GM23338 (cell line): ENCODE measurements at regions not wholly inside any gene's neighbourhood (a gene's known extent, or its start where the extent isn't known, plus 50 kb on each side); places are given as distances from the start of the nearest gene placed in this dataset.

Experiments
- ATAC-seq: fragments of 200-7000 bp; cut with Tn5 transposase; 3 replicates; pipeline ENCODE4 v1.9.1; 2020
- DNase-seq: peaks from one replicate; pipeline ENCODE4 v3.0.0-alpha.2; 2015; ENCODE audit warnings: low spot score
- H2AFZ ChIP-seq: fragments of 200-600 bp; sonication (generic); 2 replicates; pipeline ENCODE4 v1.8.0; 2016; ENCODE audit warnings: antibody characterized with exemption, mild to moderate bottlenecking, moderate library complexity
- H3F3A ChIP-seq: fragments of 200-600 bp; sonication (generic); replicated peaks from 2 replicates; pipeline ENCODE4 v1.8.0; 2017; ENCODE audit warnings: antibody characterized with exemption, mixed run types, low read depth
- H3K27ac ChIP-seq: fragments of 200-600 bp; sonication (generic); 2 replicates; pipeline ENCODE4 v1.6.1; 2016; ENCODE audit warnings: low read depth
- H3K27me3 ChIP-seq: fragments of 200-600 bp; sonication (generic); 2 replicates; pipeline ENCODE4 v1.8.0; 2016; ENCODE audit warnings: mild to moderate bottlenecking, mixed run types, moderate library complexity; ENCODE audit not compliant: insufficient read depth
- H3K36me3 ChIP-seq: fragments of 200-600 bp; sonication (generic); 2 replicates; pipeline ENCODE4 v1.8.0; 2016; ENCODE audit warnings: mild to moderate bottlenecking; ENCODE audit not compliant: insufficient read depth
- H3K4me1 ChIP-seq: fragments of 200-600 bp; sonication (generic); 2 replicates; pipeline ENCODE4 v1.8.0; 2016; ENCODE audit warnings: mild to moderate bottlenecking, moderate library complexity; ENCODE audit not compliant: insufficient read depth
- H3K4me2 ChIP-seq: fragments of 200-600 bp; sonication (generic); 2 replicates; pipeline ENCODE4 v1.7.1; 2017; ENCODE audit warnings: mixed run types
- H3K4me3 ChIP-seq: fragments of 200-600 bp; sonication (generic); 2 replicates; pipeline ENCODE4 v1.6.1; 2016; ENCODE audit warnings: mixed run types
- H3K79me2 ChIP-seq: fragments of 200-600 bp; sonication (generic); replicated peaks from 2 replicates; pipeline ENCODE4 v1.8.0; 2017; ENCODE audit warnings: mild to moderate bottlenecking; ENCODE audit not compliant: insufficient read depth
- H3K9me2 ChIP-seq: fragments of 200-600 bp; sonication (generic); 2 replicates; pipeline ENCODE4 v1.8.0; 2017; ENCODE audit not compliant: insufficient read depth
- H4K20me1 ChIP-seq: fragments of 200-600 bp; sonication (generic); replicated peaks from 2 replicates; pipeline ENCODE4 v1.8.0; 2017; ENCODE audit warnings: mild to moderate bottlenecking; ENCODE audit not compliant: insufficient read depth
- H3K27ac Mint-ChIP-seq: 2 replicates; pipeline ENCODE4 v1.8.0; 2020; ENCODE audit warnings: inconsistent platforms, mild to moderate bottlenecking, moderate library complexity, mixed read lengths
- H3K27me3 Mint-ChIP-seq: 3 replicates; pipeline ENCODE4 v1.8.0; 2022; ENCODE audit warnings: low read depth, mild to moderate bottlenecking, moderate library complexity, mixed read lengths, inconsistent platforms; ENCODE audit not compliant: insufficient read depth, poor library complexity
- H3K36me3 Mint-ChIP-seq: 3 replicates; pipeline ENCODE4 v1.8.0; 2021; ENCODE audit warnings: low read depth, mild to moderate bottlenecking, inconsistent platforms, moderate library complexity, mixed read lengths
- H3K4me1 Mint-ChIP-seq: 3 replicates; pipeline ENCODE4 v1.8.0; 2020; ENCODE audit warnings: mild to moderate bottlenecking, inconsistent platforms, mixed read lengths
- H3K4me3 Mint-ChIP-seq: 3 replicates; pipeline ENCODE4 v1.8.0; 2021; ENCODE audit warnings: moderate library complexity, mild to moderate bottlenecking, inconsistent platforms, mixed read lengths
- H3K9me3 Mint-ChIP-seq: 3 replicates; pipeline ENCODE4 v1.8.0; 2020; ENCODE audit warnings: moderate library complexity, mild to moderate bottlenecking, inconsistent platforms, mixed read lengths
- EZH2 ChIP-seq: fragments of 200-600 bp; sonication (generic); IDR thresholded peaks from one replicate; pipeline ENCODE4 v1.8.0; 2017; ENCODE audit warnings: antibody characterized with exemption, mild to moderate bottlenecking, low read depth; ENCODE audit not compliant: unreplicated experiment
- JUNB ChIP-seq: IDR thresholded peaks from one replicate; pipeline ENCODE4 v1.6.1; 2016; ENCODE audit warnings: antibody characterized with exemption; ENCODE audit not compliant: unreplicated experiment
- NANOG ChIP-seq: IDR thresholded peaks from 2 replicates; pipeline ENCODE4 v1.6.1; 2016; ENCODE audit warnings: antibody characterized with exemption, borderline replicate concordance
- STAT1 ChIP-seq: IDR thresholded peaks from one replicate; pipeline ENCODE4 v1.6.1; 2016; ENCODE audit warnings: antibody characterized with exemption; ENCODE audit not compliant: unreplicated experiment
- ZNF114 ChIP-seq: fragments of 250-450 bp; sonication (Bioruptor Pico); IDR thresholded peaks from 2 replicates; pipeline ENCODE4 v1.5.0; 2020; ENCODE audit warnings: mild to moderate bottlenecking, moderate library complexity
- TF ChIP-seq, protein P1 (sequence below): IDR thresholded peaks from 2 replicates; pipeline ENCODE4 v1.6.1; 2016; ENCODE audit warnings: antibody characterized with exemption
- TF ChIP-seq, protein P2 (sequence below): IDR thresholded peaks from one replicate; pipeline ENCODE4 v1.6.1; 2018; ENCODE audit warnings: antibody characterized with exemption; ENCODE audit not compliant: unreplicated experiment
- TF ChIP-seq, protein P3 (sequence below): fragments of 250-450 bp; sonication (Bioruptor Pico); IDR thresholded peaks from 2 replicates; pipeline ENCODE4 v1.5.0; 2020; ENCODE audit warnings: mild to moderate bottlenecking, moderate library complexity
- TF ChIP-seq, protein P4 (sequence below), 2 experiments: fragments of 200-600 bp in 1 of 2; sonication (generic) in 1 of 2; conservative IDR thresholded peaks; 2 replicates each; pipeline versions ENCODE4 v1.5.1 to v1.6.1; 2016 to 2017; ENCODE audit warnings: antibody characterized with exemption in 2 of 2, low read depth in 2 of 2, mild to moderate bottlenecking in 2 of 2, moderate library complexity in 1 of 2

DNA sequence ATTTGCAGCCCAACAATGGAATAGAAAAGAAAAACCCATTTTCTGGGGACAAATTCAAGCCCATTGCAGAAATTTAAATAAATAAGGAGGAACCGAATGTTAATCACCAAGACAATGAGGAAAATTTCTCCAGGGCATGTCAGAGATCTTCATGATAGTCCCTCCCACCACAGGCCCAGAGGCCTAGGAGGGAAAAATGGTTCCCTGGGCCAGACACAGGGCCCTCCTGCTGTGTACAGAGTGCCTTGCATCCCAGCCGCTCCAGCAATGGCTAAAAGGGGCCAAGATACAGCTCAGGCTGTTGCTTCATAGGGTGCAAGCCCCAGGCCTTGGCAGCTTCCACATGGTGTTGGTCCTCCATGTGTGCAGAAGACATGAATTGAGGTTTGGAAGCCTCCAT lies 73.4 kb upstream of the FOXE1 start (continued):
- TF ChIP-seq, protein P1, sequence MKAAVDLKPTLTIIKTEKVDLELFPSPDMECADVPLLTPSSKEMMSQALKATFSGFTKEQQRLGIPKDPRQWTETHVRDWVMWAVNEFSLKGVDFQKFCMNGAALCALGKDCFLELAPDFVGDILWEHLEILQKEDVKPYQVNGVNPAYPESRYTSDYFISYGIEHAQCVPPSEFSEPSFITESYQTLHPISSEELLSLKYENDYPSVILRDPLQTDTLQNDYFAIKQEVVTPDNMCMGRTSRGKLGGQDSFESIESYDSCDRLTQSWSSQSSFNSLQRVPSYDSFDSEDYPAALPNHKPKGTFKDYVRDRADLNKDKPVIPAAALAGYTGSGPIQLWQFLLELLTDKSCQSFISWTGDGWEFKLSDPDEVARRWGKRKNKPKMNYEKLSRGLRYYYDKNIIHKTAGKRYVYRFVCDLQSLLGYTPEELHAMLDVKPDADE: no peak
- TF ChIP-seq ZNF114 (CRISPR knock-in tag): no peak

DNA sequence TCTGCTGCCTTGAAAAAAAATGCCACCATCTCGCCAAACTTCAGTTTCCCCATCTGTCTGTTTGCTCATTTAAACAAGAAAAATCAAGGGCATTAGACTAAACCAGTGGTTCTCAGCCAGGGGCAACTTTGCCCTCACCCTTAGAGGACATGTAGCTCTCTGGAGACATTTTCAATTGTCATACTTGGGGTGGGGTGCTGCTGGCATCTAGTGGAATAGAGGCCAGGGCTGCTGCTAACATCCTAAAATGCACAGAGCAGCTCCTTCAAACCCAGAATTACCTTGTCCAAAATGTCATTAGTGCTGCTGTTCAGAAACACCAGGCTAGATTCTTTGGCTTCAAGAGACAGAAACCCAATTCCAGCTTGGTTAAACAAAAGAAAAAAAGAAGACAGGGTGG lies 71.1 kb upstream of the FOXE1 start:
- Histone ChIP-seq H3K9me2 (peaks cover 2% of the 10 kb centered on the region; the same call in 1 of the 2 replicates), H4K20me1 (0 out of 2 replicates have a peak, but pooled peaks cover 4% of the 10 kb centered on the region)

More for the DNA sequence above, 71.1 kb upstream of the FOXE1 start:
- DNase-seq (no peak), ATAC-seq (no peak)
- H3F3A ChIP-seq: no peaks in the 10 kb centered on the region
- no peaks in the 10 kb centered on the region for H3K4me1 ChIP-seq
- H3K4me3 ChIP-seq: no peak overlapping the region
- H3K36me3 Mint-ChIP-seq: peaks cover 15% of the 10 kb centered on the region; the same call in 2 of the 3 replicates
- no peak overlapping the region for H3K4me2 ChIP-seq
- H3K9me3 Mint-ChIP-seq: peaks cover 33% of the 10 kb centered on the region
- no peaks in the 10 kb centered on the region for H3K79me2 ChIP-seq
- H3K27ac Mint-ChIP-seq: no peak overlapping the region
- no peaks in the 10 kb centered on the region for H3K36me3 ChIP-seq
- no peak overlapping the region for H3K27ac ChIP-seq
- TF ChIP-seq, protein P2, sequence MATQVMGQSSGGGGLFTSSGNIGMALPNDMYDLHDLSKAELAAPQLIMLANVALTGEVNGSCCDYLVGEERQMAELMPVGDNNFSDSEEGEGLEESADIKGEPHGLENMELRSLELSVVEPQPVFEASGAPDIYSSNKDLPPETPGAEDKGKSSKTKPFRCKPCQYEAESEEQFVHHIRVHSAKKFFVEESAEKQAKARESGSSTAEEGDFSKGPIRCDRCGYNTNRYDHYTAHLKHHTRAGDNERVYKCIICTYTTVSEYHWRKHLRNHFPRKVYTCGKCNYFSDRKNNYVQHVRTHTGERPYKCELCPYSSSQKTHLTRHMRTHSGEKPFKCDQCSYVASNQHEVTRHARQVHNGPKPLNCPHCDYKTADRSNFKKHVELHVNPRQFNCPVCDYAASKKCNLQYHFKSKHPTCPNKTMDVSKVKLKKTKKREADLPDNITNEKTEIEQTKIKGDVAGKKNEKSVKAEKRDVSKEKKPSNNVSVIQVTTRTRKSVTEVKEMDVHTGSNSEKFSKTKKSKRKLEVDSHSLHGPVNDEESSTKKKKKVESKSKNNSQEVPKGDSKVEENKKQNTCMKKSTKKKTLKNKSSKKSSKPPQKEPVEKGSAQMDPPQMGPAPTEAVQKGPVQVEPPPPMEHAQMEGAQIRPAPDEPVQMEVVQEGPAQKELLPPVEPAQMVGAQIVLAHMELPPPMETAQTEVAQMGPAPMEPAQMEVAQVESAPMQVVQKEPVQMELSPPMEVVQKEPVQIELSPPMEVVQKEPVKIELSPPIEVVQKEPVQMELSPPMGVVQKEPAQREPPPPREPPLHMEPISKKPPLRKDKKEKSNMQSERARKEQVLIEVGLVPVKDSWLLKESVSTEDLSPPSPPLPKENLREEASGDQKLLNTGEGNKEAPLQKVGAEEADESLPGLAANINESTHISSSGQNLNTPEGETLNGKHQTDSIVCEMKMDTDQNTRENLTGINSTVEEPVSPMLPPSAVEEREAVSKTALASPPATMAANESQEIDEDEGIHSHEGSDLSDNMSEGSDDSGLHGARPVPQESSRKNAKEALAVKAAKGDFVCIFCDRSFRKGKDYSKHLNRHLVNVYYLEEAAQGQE: no peak
- TF ChIP-seq JUNB (no peak), NANOG (no peak), STAT1 (no peak), EZH2 (no peak)
- TF ChIP-seq, protein P1: no peak
- TF ChIP-seq, protein P3, sequence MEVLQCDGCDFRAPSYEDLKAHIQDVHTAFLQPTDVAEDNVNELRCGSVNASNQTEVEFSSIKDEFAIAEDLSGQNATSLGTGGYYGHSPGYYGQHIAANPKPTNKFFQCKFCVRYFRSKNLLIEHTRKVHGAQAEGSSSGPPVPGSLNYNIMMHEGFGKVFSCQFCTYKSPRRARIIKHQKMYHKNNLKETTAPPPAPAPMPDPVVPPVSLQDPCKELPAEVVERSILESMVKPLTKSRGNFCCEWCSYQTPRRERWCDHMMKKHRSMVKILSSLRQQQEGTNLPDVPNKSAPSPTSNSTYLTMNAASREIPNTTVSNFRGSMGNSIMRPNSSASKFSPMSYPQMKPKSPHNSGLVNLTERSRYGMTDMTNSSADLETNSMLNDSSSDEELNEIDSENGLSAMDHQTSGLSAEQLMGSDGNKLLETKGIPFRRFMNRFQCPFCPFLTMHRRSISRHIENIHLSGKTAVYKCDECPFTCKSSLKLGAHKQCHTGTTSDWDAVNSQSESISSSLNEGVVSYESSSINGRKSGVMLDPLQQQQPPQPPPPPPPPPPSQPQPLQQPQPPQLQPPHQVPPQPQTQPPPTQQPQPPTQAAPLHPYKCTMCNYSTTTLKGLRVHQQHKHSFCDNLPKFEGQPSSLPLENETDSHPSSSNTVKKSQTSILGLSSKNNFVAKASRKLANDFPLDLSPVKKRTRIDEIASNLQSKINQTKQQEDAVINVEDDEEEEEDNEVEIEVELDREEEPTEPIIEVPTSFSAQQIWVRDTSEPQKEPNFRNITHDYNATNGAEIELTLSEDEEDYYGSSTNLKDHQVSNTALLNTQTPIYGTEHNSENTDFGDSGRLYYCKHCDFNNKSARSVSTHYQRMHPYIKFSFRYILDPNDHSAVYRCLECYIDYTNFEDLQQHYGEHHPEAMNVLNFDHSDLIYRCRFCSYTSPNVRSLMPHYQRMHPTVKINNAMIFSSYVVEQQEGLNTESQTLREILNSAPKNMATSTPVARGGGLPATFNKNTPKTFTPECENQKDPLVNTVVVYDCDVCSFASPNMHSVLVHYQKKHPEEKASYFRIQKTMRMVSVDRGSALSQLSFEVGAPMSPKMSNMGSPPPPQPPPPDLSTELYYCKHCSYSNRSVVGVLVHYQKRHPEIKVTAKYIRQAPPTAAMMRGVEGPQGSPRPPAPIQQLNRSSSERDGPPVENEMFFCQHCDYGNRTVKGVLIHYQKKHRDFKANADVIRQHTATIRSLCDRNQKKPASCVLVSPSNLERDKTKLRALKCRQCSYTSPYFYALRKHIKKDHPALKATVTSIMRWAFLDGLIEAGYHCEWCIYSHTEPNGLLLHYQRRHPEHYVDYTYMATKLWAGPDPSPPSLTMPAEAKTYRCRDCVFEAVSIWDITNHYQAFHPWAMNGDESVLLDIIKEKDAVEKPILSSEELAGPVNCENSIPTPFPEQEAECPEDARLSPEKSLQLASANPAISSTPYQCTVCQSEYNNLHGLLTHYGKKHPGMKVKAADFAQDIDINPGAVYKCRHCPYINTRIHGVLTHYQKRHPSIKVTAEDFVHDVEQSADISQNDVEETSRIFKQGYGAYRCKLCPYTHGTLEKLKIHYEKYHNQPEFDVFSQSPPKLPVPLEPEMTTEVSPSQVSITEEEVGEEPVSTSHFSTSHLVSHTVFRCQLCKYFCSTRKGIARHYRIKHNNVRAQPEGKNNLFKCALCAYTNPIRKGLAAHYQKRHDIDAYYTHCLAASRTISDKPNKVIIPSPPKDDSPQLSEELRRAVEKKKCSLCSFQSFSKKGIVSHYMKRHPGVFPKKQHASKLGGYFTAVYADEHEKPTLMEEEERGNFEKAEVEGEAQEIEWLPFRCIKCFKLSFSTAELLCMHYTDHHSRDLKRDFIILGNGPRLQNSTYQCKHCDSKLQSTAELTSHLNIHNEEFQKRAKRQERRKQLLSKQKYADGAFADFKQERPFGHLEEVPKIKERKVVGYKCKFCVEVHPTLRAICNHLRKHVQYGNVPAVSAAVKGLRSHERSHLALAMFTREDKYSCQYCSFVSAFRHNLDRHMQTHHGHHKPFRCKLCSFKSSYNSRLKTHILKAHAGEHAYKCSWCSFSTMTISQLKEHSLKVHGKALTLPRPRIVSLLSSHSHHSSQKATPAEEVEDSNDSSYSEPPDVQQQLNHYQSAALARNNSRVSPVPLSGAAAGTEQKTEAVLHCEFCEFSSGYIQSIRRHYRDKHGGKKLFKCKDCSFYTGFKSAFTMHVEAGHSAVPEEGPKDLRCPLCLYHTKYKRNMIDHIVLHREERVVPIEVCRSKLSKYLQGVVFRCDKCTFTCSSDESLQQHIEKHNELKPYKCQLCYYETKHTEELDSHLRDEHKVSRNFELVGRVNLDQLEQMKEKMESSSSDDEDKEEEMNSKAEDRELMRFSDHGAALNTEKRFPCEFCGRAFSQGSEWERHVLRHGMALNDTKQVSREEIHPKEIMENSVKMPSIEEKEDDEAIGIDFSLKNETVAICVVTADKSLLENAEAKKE (CRISPR knock-in tag): no peak
- TF ChIP-seq, protein P4, sequence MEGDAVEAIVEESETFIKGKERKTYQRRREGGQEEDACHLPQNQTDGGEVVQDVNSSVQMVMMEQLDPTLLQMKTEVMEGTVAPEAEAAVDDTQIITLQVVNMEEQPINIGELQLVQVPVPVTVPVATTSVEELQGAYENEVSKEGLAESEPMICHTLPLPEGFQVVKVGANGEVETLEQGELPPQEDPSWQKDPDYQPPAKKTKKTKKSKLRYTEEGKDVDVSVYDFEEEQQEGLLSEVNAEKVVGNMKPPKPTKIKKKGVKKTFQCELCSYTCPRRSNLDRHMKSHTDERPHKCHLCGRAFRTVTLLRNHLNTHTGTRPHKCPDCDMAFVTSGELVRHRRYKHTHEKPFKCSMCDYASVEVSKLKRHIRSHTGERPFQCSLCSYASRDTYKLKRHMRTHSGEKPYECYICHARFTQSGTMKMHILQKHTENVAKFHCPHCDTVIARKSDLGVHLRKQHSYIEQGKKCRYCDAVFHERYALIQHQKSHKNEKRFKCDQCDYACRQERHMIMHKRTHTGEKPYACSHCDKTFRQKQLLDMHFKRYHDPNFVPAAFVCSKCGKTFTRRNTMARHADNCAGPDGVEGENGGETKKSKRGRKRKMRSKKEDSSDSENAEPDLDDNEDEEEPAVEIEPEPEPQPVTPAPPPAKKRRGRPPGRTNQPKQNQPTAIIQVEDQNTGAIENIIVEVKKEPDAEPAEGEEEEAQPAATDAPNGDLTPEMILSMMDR (conservative IDR thresholded peaks at IDR 0.05; ENCODE audit: low read depth in 2 of 2): peak in 1 of 2 experiments; percentile 36; a peak in 2 of 4 replicates
- H3K4me1 Mint-ChIP-seq: peaks cover 2% of the 10 kb centered on the region; the same call in 1 of the 3 replicates
- H2AFZ ChIP-seq: no peak overlapping the region
- H3K27me3 Mint-ChIP-seq: peaks cover 7% of the 10 kb centered on the region
- H3K4me3 Mint-ChIP-seq: no peak overlapping the region
- H3K27me3 ChIP-seq: no peaks in the 10 kb centered on the region
